ENCODE measurements at regions not wholly inside any gene's neighbourhood (a gene's known extent, or its start where the extent isn't known, plus 50 kb on each side); places are given as distances from the start of the nearest gene placed in this dataset.

GRCh38 chr20:24797113-24797512, 152.0 kb upstream of the CST7 start:
- peaks cover 0 to under 1% of the 10 kb centered on the region in 2 donors for H3K4me1 Mint-ChIP-seq
- H3K36me3 Mint-ChIP-seq = no peaks in the 10 kb centered on the region
- Histone ChIP-seq H3K27ac (ENCODE audit: low read length) (no peak overlapping the region), H3K4me1 (ENCODE audit: control insufficient read depth, insufficient read depth, low read length) (no peaks in the 10 kb centered on the region), H3K4me3 (ENCODE audit: low read length) (no peak overlapping the region), H3K9me3 (ENCODE audit: control insufficient read depth, insufficient read depth, low read length) (no peaks in the 10 kb centered on the region), H3K36me3 (ENCODE audit: control insufficient read depth, insufficient read depth, low read length) (no peaks in the 10 kb centered on the region), H3K27me3 (ENCODE audit: control insufficient read depth, insufficient read depth, low read length) (no peaks in the 10 kb centered on the region)
- no peaks in the 10 kb centered on the region for H3K9me3 Mint-ChIP-seq
- TF ChIP-seq, protein P1, sequence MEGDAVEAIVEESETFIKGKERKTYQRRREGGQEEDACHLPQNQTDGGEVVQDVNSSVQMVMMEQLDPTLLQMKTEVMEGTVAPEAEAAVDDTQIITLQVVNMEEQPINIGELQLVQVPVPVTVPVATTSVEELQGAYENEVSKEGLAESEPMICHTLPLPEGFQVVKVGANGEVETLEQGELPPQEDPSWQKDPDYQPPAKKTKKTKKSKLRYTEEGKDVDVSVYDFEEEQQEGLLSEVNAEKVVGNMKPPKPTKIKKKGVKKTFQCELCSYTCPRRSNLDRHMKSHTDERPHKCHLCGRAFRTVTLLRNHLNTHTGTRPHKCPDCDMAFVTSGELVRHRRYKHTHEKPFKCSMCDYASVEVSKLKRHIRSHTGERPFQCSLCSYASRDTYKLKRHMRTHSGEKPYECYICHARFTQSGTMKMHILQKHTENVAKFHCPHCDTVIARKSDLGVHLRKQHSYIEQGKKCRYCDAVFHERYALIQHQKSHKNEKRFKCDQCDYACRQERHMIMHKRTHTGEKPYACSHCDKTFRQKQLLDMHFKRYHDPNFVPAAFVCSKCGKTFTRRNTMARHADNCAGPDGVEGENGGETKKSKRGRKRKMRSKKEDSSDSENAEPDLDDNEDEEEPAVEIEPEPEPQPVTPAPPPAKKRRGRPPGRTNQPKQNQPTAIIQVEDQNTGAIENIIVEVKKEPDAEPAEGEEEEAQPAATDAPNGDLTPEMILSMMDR (IDR thresholded peaks at IDR 0.05) = no peak
- no peak for ATAC-seq
- intact Hi-C loops (cut with micrococcal nuclease) = no loop called here
- 87% methylated on average over 6 of the region's 6 CpGs for WGBS (ENCODE audit: insufficient coverage)
- H3K27ac Mint-ChIP-seq = no peak overlapping the region
- DNase-seq = no peak
- H3K4me3 Mint-ChIP-seq = no peak overlapping the region
- H3K27me3 Mint-ChIP-seq (ENCODE audit: low read depth in 2 of 2) = peaks cover 0 to 20% of the 10 kb centered on the region in 2 donors

GRCh38 chr20:24797745-24798655, 151.1 kb upstream of the CST7 start:
- intact Hi-C loops (cut with micrococcal nuclease) = no loop called here
- ATAC-seq = no peak
- H3K4me3 ChIP-seq (ENCODE audit: low read length) = no peak overlapping the region
- no peaks in the 10 kb centered on the region for H3K27me3 ChIP-seq (ENCODE audit: control insufficient read depth, insufficient read depth, low read length)
- Mint-ChIP-seq H3K36me3 (no peaks in the 10 kb centered on the region), H3K27ac (no peak overlapping the region), H3K4me1 (no peaks in the 10 kb centered on the region), H3K9me3 (no peaks in the 10 kb centered on the region), H3K4me3 (no peak overlapping the region), H3K27me3 (ENCODE audit: low read depth in 2 of 2) (peaks cover 0 to 14% of the 10 kb centered on the region in 2 donors)
- no peak for DNase-seq
- 90% methylated on average over 19 of the region's 19 CpGs for WGBS (ENCODE audit: insufficient coverage)
- no peaks in the 10 kb centered on the region for H3K9me3 ChIP-seq (ENCODE audit: control insufficient read depth, insufficient read depth, low read length)
- H3K36me3 ChIP-seq (ENCODE audit: control insufficient read depth, insufficient read depth, low read length) = no peaks in the 10 kb centered on the region
- no peaks in the 10 kb centered on the region for H3K4me1 ChIP-seq (ENCODE audit: control insufficient read depth, insufficient read depth, low read length)
- no peak overlapping the region for H3K27ac ChIP-seq (ENCODE audit: low read length)
- TF ChIP-seq, protein P1 (IDR thresholded peaks at IDR 0.05) = no peak

DNA sequence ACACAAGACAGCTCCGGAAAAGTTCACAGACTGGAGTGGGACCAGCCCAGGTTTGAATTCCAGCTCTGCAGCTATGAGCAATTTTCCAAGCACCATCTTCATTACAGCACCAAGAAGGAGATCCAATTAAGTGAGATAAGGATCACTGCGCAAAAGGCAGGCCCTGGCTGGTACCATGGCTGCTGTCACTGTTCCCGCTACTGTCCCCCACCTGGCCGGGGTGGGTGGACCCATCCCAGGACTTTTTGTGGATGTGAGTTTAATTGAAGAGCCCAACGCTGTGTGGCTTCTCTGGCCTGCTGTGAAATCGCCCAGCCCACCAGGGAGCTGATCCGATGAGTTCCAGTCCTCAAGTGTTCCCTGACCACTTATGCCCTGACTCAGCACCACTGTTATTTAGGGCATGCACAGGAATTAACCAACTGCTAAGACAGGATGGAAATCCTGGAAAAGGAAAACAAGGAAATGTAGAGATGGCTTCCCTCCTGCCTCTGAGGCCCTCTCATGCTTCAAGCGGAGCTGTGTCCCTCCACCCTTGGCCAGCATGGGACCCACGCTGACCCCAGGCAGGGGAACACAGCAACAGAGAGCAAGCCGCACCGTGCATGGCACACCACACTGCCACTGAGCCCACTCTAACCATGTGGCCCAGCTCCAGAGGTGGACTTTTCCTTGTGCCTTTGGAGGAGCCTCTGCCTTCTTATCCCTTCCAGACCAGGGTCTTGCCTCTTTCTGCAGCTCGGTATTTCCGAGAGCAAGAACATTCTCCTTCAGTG, 150.0 kb upstream of the CST7 start:
- Mint-ChIP-seq H3K4me1 (no peaks in the 10 kb centered on the region), H3K27ac (no peak overlapping the region), H3K4me3 (no peak overlapping the region), H3K36me3 (no peaks in the 10 kb centered on the region), H3K27me3 (ENCODE audit: low read depth in 2 of 2) (peaks cover 0 to 11% of the 10 kb centered on the region in 2 donors), H3K9me3 (no peaks in the 10 kb centered on the region)
- no peak overlapping the region for H3K27ac ChIP-seq (ENCODE audit: low read length)
- no peaks in the 10 kb centered on the region for H3K4me1 ChIP-seq (ENCODE audit: control insufficient read depth, insufficient read depth, low read length)
- ATAC-seq (no peak), DNase-seq (no peak)
- no peaks in the 10 kb centered on the region for H3K36me3 ChIP-seq (ENCODE audit: control insufficient read depth, insufficient read depth, low read length)
- 91% methylated on average over 13 of the region's 13 CpGs for WGBS (ENCODE audit: insufficient coverage)
- no peaks in the 10 kb centered on the region for H3K9me3 ChIP-seq (ENCODE audit: control insufficient read depth, insufficient read depth, low read length)
- TF ChIP-seq, protein P1 (IDR thresholded peaks at IDR 0.05) = no peak
- no peaks in the 10 kb centered on the region for H3K27me3 ChIP-seq (ENCODE audit: control insufficient read depth, insufficient read depth, low read length)
- no peak overlapping the region for H3K4me3 ChIP-seq (ENCODE audit: low read length)
- intact Hi-C loops (cut with micrococcal nuclease) = no loop called here
